Skin epidermis (tissue), 12 donors: ENCODE measurements at regions not wholly inside any gene's neighbourhood (a gene's known extent, or its start where the extent isn't known, plus 50 kb on each side); places are given as distances from the start of the nearest gene placed in this dataset.
"Not testable (repeated sequence)": the region's sequence is repeated elsewhere in the genome, so short reads cannot be mapped to it uniquely, and the experiment has no call there.

Source experiments
- H3K27ac ChIP-seq, 21 experiments: fragments of 200-600 bp; sonication (generic) in 11 of 21; one replicate each; pipeline ENCODE4 v1.5.0; 2020; ENCODE audit warnings: mild to moderate bottlenecking in 3 of 21, inconsistent platforms in 2 of 21, moderate library complexity in 2 of 21
- H3K4me3 ChIP-seq, 7 experiments: fragments of 200-600 bp; sonication (generic) in 2 of 7; one replicate each; pipeline ENCODE4 v1.5.0; 2020; ENCODE audit warnings: inconsistent platforms in 2 of 7, mild to moderate bottlenecking in 2 of 7, moderate library complexity in 1 of 7

DNA sequence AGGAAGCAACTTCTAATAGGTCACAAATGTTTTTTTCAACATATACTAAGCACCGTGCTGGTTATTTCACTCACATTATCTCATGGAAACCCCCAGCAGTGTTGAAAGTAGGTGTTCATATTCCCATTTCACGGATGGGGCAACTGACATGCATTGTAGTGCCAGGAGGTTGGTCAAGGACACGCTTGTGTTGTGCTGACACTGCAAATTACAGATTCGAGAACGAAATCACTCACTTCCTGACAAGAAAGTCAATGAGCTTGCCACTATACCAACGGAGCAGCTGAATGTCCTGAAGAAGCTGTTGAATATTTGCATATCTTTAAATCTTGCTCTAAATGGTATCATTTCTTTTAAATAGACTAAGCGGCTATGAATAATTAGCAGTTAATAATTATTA is 378.0 kb upstream of the C16orf82 start:
- Histone ChIP-seq H3K27ac (no peak overlapping the region), H3K4me3 (no peak overlapping the region)

DNA sequence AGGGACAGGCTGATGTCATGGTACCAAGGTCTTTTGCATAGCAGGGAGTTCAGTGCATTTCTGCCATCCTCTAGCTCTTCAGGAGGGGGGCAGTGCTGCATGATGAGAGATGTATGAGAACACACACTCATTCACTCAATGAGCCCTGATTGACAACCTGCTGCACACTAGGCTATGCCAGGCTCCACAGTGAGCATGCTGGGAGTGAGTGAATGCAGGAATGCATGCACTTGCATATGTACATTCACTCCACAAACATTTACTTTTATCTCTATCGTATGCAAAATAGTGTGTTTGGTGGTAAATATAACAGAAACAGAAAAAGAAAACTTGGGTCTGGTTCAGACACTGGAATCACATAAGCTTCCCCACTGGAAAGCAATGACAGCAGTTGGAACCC is 374.1 kb upstream of the C16orf82 start:
- no peak overlapping the region for H3K4me3 ChIP-seq
- H3K27ac ChIP-seq: no peak overlapping the region

DNA sequence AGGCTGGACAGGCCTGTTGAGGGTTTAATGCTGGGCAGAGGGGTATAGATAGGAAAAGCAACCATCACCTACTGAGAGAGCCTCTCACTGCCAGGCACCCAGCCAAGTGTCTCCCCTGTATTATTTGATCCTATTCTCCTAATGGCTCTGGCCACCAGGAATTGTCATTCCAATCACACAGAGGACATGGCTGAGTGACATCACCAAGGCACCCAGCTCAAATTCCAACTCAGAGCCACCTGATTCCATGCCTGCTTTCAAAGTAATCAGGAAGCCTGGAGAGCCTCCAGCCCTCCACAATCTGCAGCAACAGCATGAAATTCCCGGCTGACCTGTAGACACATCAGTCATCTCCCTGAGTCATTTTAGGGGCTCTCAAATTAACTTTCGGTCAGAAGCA is 368.9 kb upstream of the C16orf82 start:
- Histone ChIP-seq H3K27ac (no peak overlapping the region), H3K4me3 (no peak overlapping the region)

DNA sequence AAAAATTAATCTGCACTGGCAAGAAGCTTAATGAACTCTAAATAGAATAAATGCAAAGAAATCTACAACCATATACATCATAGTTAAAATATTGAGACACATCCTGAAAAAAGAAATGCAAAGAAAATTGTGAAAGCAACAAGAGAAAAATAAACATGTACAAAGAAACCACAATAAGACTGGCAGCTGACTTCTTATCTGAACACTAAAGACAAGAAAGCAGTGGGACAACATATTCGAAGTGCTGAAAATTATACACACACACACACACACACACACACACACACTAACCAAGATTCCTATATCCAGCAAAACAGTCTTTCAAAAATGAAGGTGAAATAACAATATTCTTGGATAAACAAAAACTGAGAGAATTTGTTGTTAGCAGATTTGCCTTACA is 366.5 kb upstream of the C16orf82 start:
- Histone ChIP-seq H3K4me3 (no peak overlapping the region), H3K27ac (no peak overlapping the region)

- Histone ChIP-seq H3K27ac (no peak overlapping the region), H3K4me3 (no peak overlapping the region)
Observed at GRCh38 chr16:26701243-26701886, 365.4 kb upstream of the C16orf82 start.

GRCh38 chr16:26705346-26705745 is 361.4 kb upstream of the C16orf82 start:
- Histone ChIP-seq H3K4me3 (no peak overlapping the region), H3K27ac (no peak overlapping the region)

DNA sequence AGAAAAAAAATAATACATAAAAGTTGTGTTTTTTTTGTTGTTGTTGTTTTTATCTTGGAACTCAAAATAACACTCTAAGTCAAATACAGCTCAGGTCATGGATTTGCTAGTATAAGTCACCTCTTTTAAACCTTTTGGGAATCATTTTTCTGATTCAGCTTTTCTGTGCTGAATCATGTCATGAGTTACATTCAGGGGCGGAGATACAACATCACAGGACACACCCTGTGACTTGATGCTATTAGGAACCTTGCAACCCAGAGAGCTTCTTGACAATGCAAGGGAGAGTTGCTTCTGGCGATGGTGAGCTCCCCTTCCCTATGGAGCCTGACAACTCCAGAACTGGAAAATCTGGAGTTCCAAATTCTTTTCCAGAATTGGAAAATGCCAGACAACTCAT is 358.3 kb upstream of the C16orf82 start:
- Histone ChIP-seq H3K27ac (no peak overlapping the region), H3K4me3 (no peak overlapping the region)

GRCh38 chr16:26709175-26709574 is 357.6 kb upstream of the C16orf82 start:
- H3K27ac ChIP-seq: no peak overlapping the region
- no peak overlapping the region for H3K4me3 ChIP-seq

DNA sequence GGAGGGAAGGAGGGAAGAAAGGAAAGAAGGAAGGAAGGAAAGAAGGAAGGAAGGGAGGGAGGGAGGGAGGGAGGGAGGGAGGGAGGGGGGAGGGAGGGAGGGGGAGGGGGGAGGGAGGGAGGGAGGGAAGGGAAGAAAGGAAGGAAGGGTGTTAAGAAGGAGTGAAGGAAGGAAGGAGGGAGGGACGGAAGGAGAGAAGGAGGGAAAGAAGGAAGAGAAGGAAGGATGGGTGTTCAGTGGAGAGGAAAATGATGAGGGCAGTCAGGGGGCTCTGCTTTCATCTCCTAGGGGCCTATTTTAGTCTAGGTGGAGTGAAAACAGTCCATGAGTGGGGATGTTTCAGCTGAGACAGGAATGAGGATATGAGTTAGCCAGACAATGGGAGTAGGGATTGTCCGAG is 357.0 kb upstream of the C16orf82 start:
- no peak overlapping the region for H3K4me3 ChIP-seq
- H3K27ac ChIP-seq: no peak overlapping the region

DNA sequence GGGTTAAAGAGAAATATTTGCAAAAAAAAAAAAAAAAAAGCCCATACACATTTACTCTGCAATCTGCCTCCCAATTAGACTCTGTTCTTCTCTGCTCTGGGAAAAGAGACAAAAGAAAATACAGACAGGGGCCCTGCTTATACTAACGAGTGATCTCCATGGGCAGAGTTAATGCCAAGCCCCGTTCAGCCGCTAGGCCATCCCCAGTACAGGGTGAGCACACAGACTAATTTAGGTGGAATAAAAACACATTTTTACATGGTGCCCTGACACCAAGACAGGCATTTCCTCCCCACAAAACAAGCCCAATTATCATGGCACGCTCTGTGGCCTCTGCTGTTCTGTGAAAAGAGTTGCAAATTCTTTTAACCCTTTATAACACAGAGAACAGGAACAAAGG is 356.3 kb upstream of the C16orf82 start:
- no peak overlapping the region for H3K4me3 ChIP-seq
- H3K27ac ChIP-seq: no peak overlapping the region

- Histone ChIP-seq H3K27ac (peak overlapping the region in 2 of 21 experiments; percentile 37 to 44), H3K4me3 (no peak overlapping the region)
Observed at GRCh38 chr16:26712876-26713275, 353.9 kb upstream of the C16orf82 start.

DNA sequence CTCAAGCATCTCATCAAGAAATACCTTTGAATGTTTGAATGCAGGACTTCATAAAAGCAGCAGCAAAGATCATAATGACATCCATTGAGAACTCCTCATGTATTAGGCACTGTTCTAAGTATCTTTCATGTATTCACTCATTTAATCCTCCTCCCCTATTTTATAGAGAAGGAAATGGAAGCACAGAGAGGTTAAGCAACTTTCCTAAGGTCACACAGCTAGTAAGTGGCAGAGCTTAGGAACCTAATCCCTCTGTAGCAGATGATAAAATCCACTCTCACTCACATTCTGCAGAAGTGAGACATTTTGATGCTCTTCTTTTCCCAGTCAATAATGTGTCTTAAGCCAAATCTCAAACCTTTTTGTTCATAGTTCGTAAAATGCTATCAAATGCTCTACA is 350.8 kb upstream of the C16orf82 start:
- Histone ChIP-seq H3K27ac (no peak overlapping the region), H3K4me3 (no peak overlapping the region)

DNA sequence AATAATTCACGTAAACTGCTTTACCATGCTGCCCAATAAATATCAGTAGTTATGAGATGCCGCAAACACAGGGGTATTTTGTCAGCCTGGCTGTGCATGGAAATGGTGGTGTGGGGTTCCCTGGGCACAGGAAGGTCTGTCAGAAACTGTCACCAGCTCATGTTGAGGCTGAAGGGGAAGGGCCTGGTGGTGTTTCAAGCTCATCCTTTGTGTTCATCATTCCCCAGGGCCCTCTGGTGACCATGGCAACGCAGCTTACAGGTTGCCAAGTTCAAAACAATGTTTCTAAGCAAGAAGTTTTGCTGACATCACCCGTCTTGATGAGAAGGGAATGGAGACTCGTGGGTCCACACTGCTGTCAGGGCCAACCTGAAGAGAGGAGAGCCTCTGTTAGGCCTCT is 348.9 kb upstream of the C16orf82 start:
- no peak overlapping the region for H3K27ac ChIP-seq
- no peak overlapping the region for H3K4me3 ChIP-seq

- Histone ChIP-seq H3K27ac (no peak overlapping the region), H3K4me3 (no peak overlapping the region)
Observed at GRCh38 chr16:26721290-26721689, 345.4 kb upstream of the C16orf82 start.

DNA sequence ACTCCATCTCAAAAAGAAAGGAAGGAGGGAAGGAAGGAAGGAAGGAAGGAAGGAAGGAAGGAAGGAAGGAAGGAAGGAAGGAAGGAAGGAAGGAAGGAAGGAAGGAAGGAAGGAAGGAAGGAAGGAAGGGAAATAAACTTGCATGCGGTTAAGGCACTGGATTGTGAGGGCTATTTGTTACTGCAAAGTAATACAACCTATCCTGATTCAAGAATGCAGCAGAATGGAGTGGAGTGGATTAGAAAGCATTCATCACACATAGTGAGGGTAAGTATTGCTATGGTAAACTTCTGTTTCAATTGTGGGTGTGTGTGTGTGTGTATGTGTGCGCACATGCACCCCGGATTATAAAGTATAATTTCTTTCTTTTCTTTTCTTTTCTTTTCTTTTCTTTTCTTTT is 344.8 kb upstream of the C16orf82 start:
- H3K27ac ChIP-seq, H3K4me3 ChIP-seq: not testable (repeated sequence)

DNA sequence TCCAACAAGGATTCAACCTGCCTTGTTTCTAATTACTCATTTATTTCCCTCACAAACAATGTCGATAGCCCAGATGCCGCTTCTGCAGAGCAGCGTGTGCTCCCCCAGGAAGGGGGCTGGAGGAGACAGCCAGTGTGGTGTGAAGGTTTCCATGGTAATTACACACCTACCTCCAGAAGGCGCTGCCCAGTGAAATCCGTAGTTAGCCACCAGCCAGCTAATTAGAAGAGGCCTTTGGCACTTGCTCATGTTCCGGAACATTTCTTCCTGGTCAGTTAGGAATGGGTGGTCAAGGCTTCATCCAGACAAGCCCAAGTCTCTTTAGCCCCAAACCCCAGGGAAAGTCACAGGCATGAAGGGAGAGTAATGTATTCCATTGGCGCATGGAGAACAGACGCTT is 342.5 kb upstream of the C16orf82 start:
- Histone ChIP-seq H3K4me3 (no peak overlapping the region), H3K27ac (no peak overlapping the region)

- no peak overlapping the region for H3K4me3 ChIP-seq
Observed at GRCh38 chr16:26727848-26728247, 338.9 kb upstream of the C16orf82 start.

GRCh38 chr16:26729951-26730541 is 336.7 kb upstream of the C16orf82 start:
- no peak overlapping the region for H3K4me3 ChIP-seq
- H3K27ac ChIP-seq: no peak overlapping the region

More at GRCh38 chr16:26727848-26728247, 338.9 kb upstream of the C16orf82 start:
- no peak overlapping the region for H3K27ac ChIP-seq

DNA sequence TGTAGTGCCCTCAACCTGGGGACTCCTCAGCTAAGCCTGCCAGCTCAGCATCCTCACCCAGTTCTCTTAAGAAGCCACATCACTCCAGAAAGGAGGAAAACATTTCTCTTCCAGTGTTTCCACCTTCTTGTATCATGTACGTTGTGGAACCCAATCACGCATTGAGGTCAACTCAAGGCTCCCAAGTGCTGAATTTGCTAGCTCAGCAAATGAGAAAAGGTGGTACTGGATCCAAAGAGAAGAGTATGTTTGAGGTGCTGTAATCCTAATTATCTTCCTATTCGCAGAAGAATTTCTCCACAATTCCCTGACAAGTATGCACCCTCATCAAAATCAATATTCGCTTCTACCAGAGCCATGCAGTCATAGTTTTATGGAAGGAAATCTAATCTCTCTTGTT is 335.0 kb upstream of the C16orf82 start:
- H3K4me3 ChIP-seq: no peak overlapping the region
- H3K27ac ChIP-seq: no peak overlapping the region

DNA sequence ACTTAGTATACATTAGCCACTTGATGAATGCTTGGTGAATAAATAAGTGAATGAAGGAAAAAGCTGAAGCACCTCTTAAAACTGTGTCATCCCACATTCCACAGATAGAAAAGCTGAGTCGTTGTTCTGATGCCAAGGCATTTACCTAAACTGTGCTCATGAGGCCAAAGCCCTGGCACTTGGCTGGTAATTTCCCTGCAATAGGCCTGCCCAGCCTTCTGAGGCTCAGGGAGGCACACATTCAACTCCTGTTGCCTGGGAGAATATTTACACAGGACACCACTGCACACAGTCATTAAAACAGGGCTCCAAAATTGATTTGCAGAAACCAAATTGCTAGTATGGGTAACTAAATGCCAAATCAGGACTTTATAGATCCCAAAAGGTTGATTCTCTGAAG is 333.0 kb upstream of the C16orf82 start:
- no peak overlapping the region for H3K4me3 ChIP-seq
- no peak overlapping the region for H3K27ac ChIP-seq

DNA sequence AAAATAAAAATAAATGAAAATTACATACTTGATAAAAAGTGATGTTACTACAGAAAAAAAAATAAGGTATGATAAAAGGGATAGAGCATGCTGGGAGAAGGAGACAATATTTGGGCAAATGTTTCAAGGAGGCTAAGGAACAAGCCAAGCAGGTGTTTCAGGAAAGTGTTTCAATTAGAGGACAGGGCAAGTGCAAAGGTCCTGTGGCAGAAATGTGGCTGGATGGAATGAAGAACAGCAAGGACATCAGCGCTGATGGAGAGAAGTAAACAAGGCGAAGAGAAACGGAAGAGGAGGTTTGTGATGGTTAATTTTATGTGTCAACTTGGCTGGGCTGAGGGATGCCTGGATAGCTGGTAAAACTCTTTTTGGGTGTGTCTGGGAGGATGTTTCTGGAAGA is 331.2 kb upstream of the C16orf82 start:
- Histone ChIP-seq H3K27ac (no peak overlapping the region), H3K4me3 (no peak overlapping the region)

GRCh38 chr16:26736084-26736483 is 330.6 kb upstream of the C16orf82 start:
- Histone ChIP-seq H3K4me3 (no peak overlapping the region), H3K27ac (no peak overlapping the region)
